Caco-2 (cell line): ENCODE measurements at regions not wholly inside any gene's neighbourhood (a gene's known extent, or its start where the extent isn't known, plus 50 kb on each side); places are given as distances from the start of the nearest gene placed in this dataset.

Source experiments
- BruUV-seq: library from RNA; stranded (reverse); fragments of 400-500 nt; replicated peaks from 2 replicates; lab custom pipeline; 2021; lab: Mats Ljungman, UMichigan
- CTCF ChIA-PET: fragments of 300-600 bp; sonication (Branson Sonifier 250); formaldehyde crosslinking; loops from one replicate; lab custom pipeline; 2022; ENCODE audit warnings: antibody characterized with exemption; lab: Charles Lee
- POLR2A ChIA-PET: fragments of 300-600 bp; sonication (Branson Sonifier 250); formaldehyde crosslinking; loops from one replicate; lab custom pipeline; 2022; ENCODE audit warnings: antibody characterized with exemption; lab: Charles Lee
- DNase-seq, 2 experiments: peaks; one replicate each; pipeline versions ENCODE4 v3.0.0 to v3.0.0-alpha.2; 2020 to 2022
- H3K27me3 ChIP-seq: replicated peaks from 2 replicates; pipeline ENCODE4 v1.6.0; 2011; ENCODE audit warnings: low read length; ENCODE audit not compliant: control insufficient read depth, insufficient read depth
- H3K36me3 ChIP-seq: 2 replicates; pipeline ENCODE4 v1.5.1; 2011; ENCODE audit warnings: low read length; ENCODE audit not compliant: control insufficient read depth, insufficient read depth
- H3K4me1 ChIP-seq: fragments of 250-450 bp; sonication (Bioruptor Pico); 2 replicates; pipeline ENCODE4 v1.5.1; 2020; ENCODE audit warnings: mild to moderate bottlenecking
- H3K4me3 ChIP-seq: 2 replicates; pipeline ENCODE4 v1.5.1; 2011; ENCODE audit warnings: low read depth, mild to moderate bottlenecking, control low read depth, low read length
- H3K9me3 ChIP-seq: fragments of 250-450 bp; sonication (Bioruptor Pico); 2 replicates; pipeline ENCODE4 v1.5.1; 2020; ENCODE audit warnings: mild to moderate bottlenecking, moderate library complexity
- H3K27ac Mint-ChIP-seq: one replicate; pipeline ENCODE4 v1.8.0; 2022; ENCODE audit warnings: mixed read lengths; ENCODE audit not compliant: unreplicated experiment
- H3K27me3 Mint-ChIP-seq: one replicate; pipeline ENCODE4 v1.8.0; 2022; ENCODE audit warnings: mixed read lengths; ENCODE audit not compliant: insufficient read depth, unreplicated experiment
- H3K36me3 Mint-ChIP-seq: one replicate; pipeline ENCODE4 v1.8.0; 2022; ENCODE audit warnings: mild to moderate bottlenecking, mixed read lengths; ENCODE audit not compliant: insufficient read depth, unreplicated experiment
- H3K4me1 Mint-ChIP-seq: one replicate; pipeline ENCODE4 v1.8.0; 2022; ENCODE audit warnings: low read depth, mixed read lengths; ENCODE audit not compliant: unreplicated experiment
- H3K4me3 Mint-ChIP-seq: one replicate; pipeline ENCODE4 v1.8.0; 2022; ENCODE audit warnings: mild to moderate bottlenecking, moderate library complexity, mixed read lengths; ENCODE audit not compliant: unreplicated experiment
- H3K9me3 Mint-ChIP-seq: one replicate; pipeline ENCODE4 v1.8.0; 2022; ENCODE audit warnings: mixed read lengths; ENCODE audit not compliant: unreplicated experiment
- intact Hi-C: fragments of 100-400 bp; cut with micrococcal nuclease; formaldehyde crosslinking; loops from one replicate; pipeline ENCODE4 v1.10.0; 2022; ENCODE audit not compliant: unreplicated experiment
- TF ChIP-seq, protein P1 (sequence below), 2 experiments: fragments of 200-600 bp in 1 of 2; IDR thresholded peaks; 1 replicate in 1 of 2; 2 replicates in 1 of 2; pipeline versions ENCODE4 v1.5.1 to v1.8.0; 2011 to 2022; ENCODE audit warnings: antibody characterized with exemption in 1 of 2, control low read depth in 1 of 2, inconsistent platforms in 1 of 2, low read depth in 1 of 2, low read length in 1 of 2, mild to moderate bottlenecking in 1 of 2, moderate library complexity in 1 of 2; ENCODE audit not compliant: insufficient read depth in 1 of 2, severe bottlenecking in 1 of 2, unreplicated experiment in 1 of 2

DNA sequence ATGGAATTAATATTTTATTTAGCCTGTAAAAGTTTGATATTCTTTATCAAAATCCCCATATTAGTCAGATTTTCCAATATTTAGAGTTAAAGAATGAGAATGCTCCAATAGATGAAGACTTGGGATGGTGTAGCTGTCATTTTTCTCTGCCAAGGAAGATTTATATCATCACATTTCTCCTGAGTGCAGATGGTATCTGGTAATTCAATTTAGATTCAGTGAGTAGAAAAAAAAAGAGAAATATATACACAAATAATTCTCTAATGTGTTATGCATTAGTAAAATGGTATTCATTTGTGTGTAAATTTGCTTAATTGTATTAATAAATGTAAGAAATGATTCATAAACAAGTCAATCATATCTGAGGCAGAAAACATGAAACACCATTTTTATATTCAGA lies 1508.7 kb upstream of the PCDH20 start:
- no TSS peak for BruUV-seq
- H3K27me3 ChIP-seq = no peaks in the 10 kb centered on the region; the same call in 1 of the 2 replicates
- no peaks in the 10 kb centered on the region for H3K36me3 Mint-ChIP-seq
- H3K4me3 ChIP-seq = no peak overlapping the region
- H3K9me3 Mint-ChIP-seq = no peaks in the 10 kb centered on the region
- no peaks in the 10 kb centered on the region for H3K4me1 ChIP-seq
- no peak overlapping the region for H3K27ac Mint-ChIP-seq
- ChIA-PET CTCF (no interaction called here), POLR2A (no interaction called here)
- H3K27me3 Mint-ChIP-seq = no peaks in the 10 kb centered on the region
- H3K9me3 ChIP-seq = no peaks in the 10 kb centered on the region
- no peaks in the 10 kb centered on the region for H3K36me3 ChIP-seq
- no peak for DNase-seq
- H3K4me1 Mint-ChIP-seq = no peaks in the 10 kb centered on the region
- intact Hi-C loops = no loop called here
- TF ChIP-seq, protein P1, sequence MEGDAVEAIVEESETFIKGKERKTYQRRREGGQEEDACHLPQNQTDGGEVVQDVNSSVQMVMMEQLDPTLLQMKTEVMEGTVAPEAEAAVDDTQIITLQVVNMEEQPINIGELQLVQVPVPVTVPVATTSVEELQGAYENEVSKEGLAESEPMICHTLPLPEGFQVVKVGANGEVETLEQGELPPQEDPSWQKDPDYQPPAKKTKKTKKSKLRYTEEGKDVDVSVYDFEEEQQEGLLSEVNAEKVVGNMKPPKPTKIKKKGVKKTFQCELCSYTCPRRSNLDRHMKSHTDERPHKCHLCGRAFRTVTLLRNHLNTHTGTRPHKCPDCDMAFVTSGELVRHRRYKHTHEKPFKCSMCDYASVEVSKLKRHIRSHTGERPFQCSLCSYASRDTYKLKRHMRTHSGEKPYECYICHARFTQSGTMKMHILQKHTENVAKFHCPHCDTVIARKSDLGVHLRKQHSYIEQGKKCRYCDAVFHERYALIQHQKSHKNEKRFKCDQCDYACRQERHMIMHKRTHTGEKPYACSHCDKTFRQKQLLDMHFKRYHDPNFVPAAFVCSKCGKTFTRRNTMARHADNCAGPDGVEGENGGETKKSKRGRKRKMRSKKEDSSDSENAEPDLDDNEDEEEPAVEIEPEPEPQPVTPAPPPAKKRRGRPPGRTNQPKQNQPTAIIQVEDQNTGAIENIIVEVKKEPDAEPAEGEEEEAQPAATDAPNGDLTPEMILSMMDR (IDR thresholded peaks at IDR 0.05; ENCODE audit: insufficient read depth in 1 of 2, low read depth in 1 of 2, low read length in 1 of 2, severe bottlenecking in 1 of 2, unreplicated experiment in 1 of 2) = no peak
- H3K4me3 Mint-ChIP-seq = no peak overlapping the region

DNA sequence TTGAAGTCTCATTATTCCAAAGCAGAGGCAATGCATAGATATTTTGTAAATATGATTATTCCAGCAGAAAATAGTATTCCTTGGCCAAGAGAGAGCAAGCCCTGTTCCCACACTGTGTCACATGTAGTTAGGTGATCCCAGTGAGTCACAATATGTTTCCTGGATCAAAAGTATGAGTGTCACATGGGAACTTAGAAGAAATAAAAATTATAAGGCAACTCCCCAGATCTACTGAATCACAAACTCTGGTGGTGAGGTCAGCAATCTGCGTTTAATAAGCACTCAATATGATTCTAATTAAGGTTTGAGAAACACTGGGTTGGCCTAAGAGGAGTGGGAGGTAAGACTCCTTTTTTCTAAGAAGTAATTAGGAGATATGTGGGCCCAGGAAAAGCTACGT lies 1504.5 kb upstream of the PCDH20 start:
- ChIA-PET POLR2A (no interaction called here), CTCF (no interaction called here)
- BruUV-seq = no TSS peak
- H3K4me3 ChIP-seq = no peak overlapping the region
- no peaks in the 10 kb centered on the region for H3K4me1 Mint-ChIP-seq
- H3K36me3 ChIP-seq = no peaks in the 10 kb centered on the region
- no peaks in the 10 kb centered on the region for H3K27me3 Mint-ChIP-seq
- H3K4me3 Mint-ChIP-seq = no peak overlapping the region
- no peaks in the 10 kb centered on the region for H3K9me3 Mint-ChIP-seq
- no peak overlapping the region for H3K27ac Mint-ChIP-seq
- TF ChIP-seq, protein P1 (IDR thresholded peaks at IDR 0.05; ENCODE audit: insufficient read depth in 1 of 2, low read depth in 1 of 2, low read length in 1 of 2, severe bottlenecking in 1 of 2, unreplicated experiment in 1 of 2) = no peak
- intact Hi-C loops = no loop called here
- no peaks in the 10 kb centered on the region for H3K27me3 ChIP-seq
- H3K4me1 ChIP-seq = no peaks in the 10 kb centered on the region
- H3K9me3 ChIP-seq = no peaks in the 10 kb centered on the region
- H3K36me3 Mint-ChIP-seq = no peaks in the 10 kb centered on the region
- no peak for DNase-seq

GRCh38 chr13:62919491-62919890 lies 1503.8 kb upstream of the PCDH20 start:
- DNase-seq = no peak
- Mint-ChIP-seq H3K27me3 (no peaks in the 10 kb centered on the region), H3K27ac (no peak overlapping the region), H3K36me3 (no peaks in the 10 kb centered on the region), H3K4me1 (no peaks in the 10 kb centered on the region), H3K4me3 (no peak overlapping the region), H3K9me3 (no peaks in the 10 kb centered on the region)
- no peaks in the 10 kb centered on the region for H3K4me1 ChIP-seq
- no peak overlapping the region for H3K4me3 ChIP-seq
- no peaks in the 10 kb centered on the region for H3K27me3 ChIP-seq
- POLR2A ChIA-PET = no interaction called here
- CTCF ChIA-PET = no interaction called here
- no peaks in the 10 kb centered on the region for H3K36me3 ChIP-seq
- intact Hi-C loops = no loop called here
- H3K9me3 ChIP-seq = no peaks in the 10 kb centered on the region
- no TSS peak for BruUV-seq
- TF ChIP-seq, protein P1 (IDR thresholded peaks at IDR 0.05; ENCODE audit: insufficient read depth in 1 of 2, low read depth in 1 of 2, low read length in 1 of 2, severe bottlenecking in 1 of 2, unreplicated experiment in 1 of 2) = no peak
